Tibial nerve (tissue), 4 donors: ENCODE measurements at regions not wholly inside any gene's neighbourhood (a gene's known extent, or its start where the extent isn't known, plus 50 kb on each side); places are given as distances from the start of the nearest gene placed in this dataset.

Experiments used
- DNase-seq, 2 donors: peaks; one replicate each; pipeline ENCODE4 v3.0.0-alpha.2; 2019; ENCODE audit warnings: low spot score in 2 of 2
- H3K27ac ChIP-seq, 4 donors: fragments of 200-600 bp; sonication (generic) in 3 of 4; one replicate each; pipeline ENCODE4 v1.5.1; 2017 to 2019; ENCODE audit warnings: mild to moderate bottlenecking in 1 of 4
- H3K27me3 ChIP-seq, 2 donors: fragments of 200-600 bp; sonication (generic) in 1 of 2; one replicate each; pipeline versions ENCODE4 v1.5.1 to v1.6.0; 2017 to 2019
- H3K36me3 ChIP-seq, 3 donors: fragments of 200-600 bp; sonication (generic); one replicate each; pipeline ENCODE4 v1.5.1; 2018 to 2019
- H3K4me1 ChIP-seq, 4 donors: fragments of 200-600 bp; sonication (generic) in 3 of 4; one replicate each; pipeline ENCODE4 v1.5.1; 2017 to 2019
- H3K4me3 ChIP-seq, 4 donors: fragments of 200-600 bp; sonication (generic) in 3 of 4; one replicate each; pipeline ENCODE4 v1.5.1; 2017 to 2019; ENCODE audit warnings: mild to moderate bottlenecking in 1 of 4, moderate library complexity in 1 of 4
- H3K9me3 ChIP-seq, 4 donors: fragments of 200-600 bp; sonication (generic) in 3 of 4; one replicate each; pipeline ENCODE4 v1.5.1; 2017 to 2019
- CTCF ChIP-seq, 5 experiments: fragments of 200-600 bp in 3 of 5; fragments of 450-650 bp in 2 of 5; sonication (generic) in 3 of 5; IDR thresholded peaks; one replicate each; pipeline ENCODE4 v1.5.1; 2016 to 2019; ENCODE audit warnings: antibody characterized with exemption in 5 of 5, mild to moderate bottlenecking in 3 of 5, moderate library complexity in 2 of 5
- EP300 ChIP-seq, 2 donors: sonication (generic); formaldehyde crosslinking; IDR thresholded peaks; one replicate each; pipeline ENCODE4 v1.6.1; 2017; ENCODE audit warnings: antibody characterized with exemption in 2 of 2, mild to moderate bottlenecking in 1 of 2
- POLR2A ChIP-seq, 2 donors: fragments of 450-650 bp; IDR thresholded peaks; one replicate each; pipeline ENCODE4 v1.6.1; 2017; ENCODE audit warnings: antibody characterized with exemption in 2 of 2, mild to moderate bottlenecking in 2 of 2, moderate library complexity in 2 of 2
- WGBS, 2 donors: methylation state at CpG; one replicate each; pipeline ENCODE4 v1.1.5; 2018; 5-methylcytosine and 5-hydroxymethylcytosine counted together

- no peaks in the 10 kb centered on the region for H3K27me3 ChIP-seq
- no peak for TF ChIP-seq EP300 (IDR thresholded peaks at IDR 0.05)
- TF ChIP-seq POLR2A (IDR thresholded peaks at IDR 0.05) = no peak
- TF ChIP-seq CTCF (IDR thresholded peaks at IDR 0.05) = no peak
- WGBS, 2 donors = 87 to 91% methylated on average over 14 of the region's 14 CpGs
- DNase-seq = no peak
- H3K36me3 ChIP-seq = no peaks in the 10 kb centered on the region
- peaks cover 0 to 2% (median 0%) of the 10 kb centered on the region in 4 donors for H3K4me1 ChIP-seq
- H3K9me3 ChIP-seq = no peaks in the 10 kb centered on the region
- no peak overlapping the region for H3K4me3 ChIP-seq
- no peak overlapping the region for H3K27ac ChIP-seq
These were observed 142.8 kb downstream of the VEGFA start for GRCh38 chr6:43912598-43913371.

GRCh38 chr6:43912116-43912577 lies 142.1 kb downstream of the VEGFA start:
- no peak for DNase-seq
- WGBS, 2 donors = 86 to 93% methylated on average over 6 to 7 of the region's 7 CpGs
- H3K4me1 ChIP-seq = no peaks in the 10 kb centered on the region
- no peak overlapping the region for H3K27ac ChIP-seq
- H3K4me3 ChIP-seq = no peak overlapping the region
- no peaks in the 10 kb centered on the region for H3K36me3 ChIP-seq
- no peak for TF ChIP-seq CTCF (IDR thresholded peaks at IDR 0.05)
- no peak for TF ChIP-seq POLR2A (IDR thresholded peaks at IDR 0.05)
- no peak for TF ChIP-seq EP300 (IDR thresholded peaks at IDR 0.05)
- H3K9me3 ChIP-seq = no peaks in the 10 kb centered on the region
- no peaks in the 10 kb centered on the region for H3K27me3 ChIP-seq

GRCh38 chr6:43911354-43912115 lies 141.5 kb downstream of the VEGFA start:
- TF ChIP-seq CTCF (IDR thresholded peaks at IDR 0.05) = no peak
- no peak for TF ChIP-seq EP300 (IDR thresholded peaks at IDR 0.05)
- TF ChIP-seq POLR2A (IDR thresholded peaks at IDR 0.05) = no peak
- H3K36me3 ChIP-seq = no peaks in the 10 kb centered on the region
- H3K4me3 ChIP-seq = no peak overlapping the region
- no peaks in the 10 kb centered on the region for H3K4me1 ChIP-seq
- H3K27ac ChIP-seq = no peak overlapping the region
- DNase-seq = no peak
- no peaks in the 10 kb centered on the region for H3K27me3 ChIP-seq
- H3K9me3 ChIP-seq = no peaks in the 10 kb centered on the region
- WGBS, 2 donors = 60 to 67% methylated on average over 8 of the region's 8 CpGs

- no peaks in the 10 kb centered on the region for H3K9me3 ChIP-seq
- no peak for TF ChIP-seq POLR2A (IDR thresholded peaks at IDR 0.05)
- TF ChIP-seq EP300 (IDR thresholded peaks at IDR 0.05) = no peak
- no peak for TF ChIP-seq CTCF (IDR thresholded peaks at IDR 0.05)
- H3K4me3 ChIP-seq = no peak overlapping the region
- WGBS, 2 donors = 69 to 73% methylated on average over 6 of the region's 6 CpGs
- H3K36me3 ChIP-seq = no peaks in the 10 kb centered on the region
- H3K4me1 ChIP-seq = no peaks in the 10 kb centered on the region
- DNase-seq = no peak
- no peaks in the 10 kb centered on the region for H3K27me3 ChIP-seq
- no peak overlapping the region for H3K27ac ChIP-seq
These were observed 140.8 kb downstream of the VEGFA start for GRCh38 chr6:43910638-43911353.
